ENCODE measurements at regions not wholly inside any gene's neighbourhood (a gene's known extent, or its start where the extent isn't known, plus 50 kb on each side); places are given as distances from the start of the nearest gene placed in this dataset.
"Not testable (repeated sequence)": the region's sequence is repeated elsewhere in the genome, so short reads cannot be mapped to it uniquely, and the experiment has no call there.

- in situ Hi-C loops (cut with HindIII; ENCODE audit: low sequenced_read_pairs), result no loop called here
Measured at GRCh38 chr7:81244224-81244623, 325.4 kb upstream of the SEMA3C start.

- in situ Hi-C loops (cut with HindIII; ENCODE audit: low sequenced_read_pairs), result no loop called here
Measured at GRCh38 chr7:81236560-81236959, 317.7 kb upstream of the SEMA3C start.

GRCh38 chr7:81235997-81236396 is 317.1 kb upstream of the SEMA3C start:
- in situ Hi-C loops (cut with HindIII; ENCODE audit: low sequenced_read_pairs), result no loop called here

GRCh38 chr7:81234896-81235295 is 316.0 kb upstream of the SEMA3C start:
- in situ Hi-C loops (cut with HindIII; ENCODE audit: low sequenced_read_pairs), result no loop called here

- in situ Hi-C loops (cut with HindIII; ENCODE audit: low sequenced_read_pairs), result no loop called here
Measured at GRCh38 chr7:81233208-81233940, 314.5 kb upstream of the SEMA3C start.

- in situ Hi-C loops (cut with HindIII; ENCODE audit: low sequenced_read_pairs), result no loop called here
Measured at GRCh38 chr7:81232084-81232799, 313.4 kb upstream of the SEMA3C start.

GRCh38 chr7:81231301-81231838 is 312.5 kb upstream of the SEMA3C start:
- in situ Hi-C loops (cut with HindIII; ENCODE audit: low sequenced_read_pairs), result no loop called here

GRCh38 chr7:81226234-81226633 is 307.4 kb upstream of the SEMA3C start:
- in situ Hi-C loops (cut with HindIII; ENCODE audit: low sequenced_read_pairs), result no loop called here

- in situ Hi-C loops (cut with HindIII; ENCODE audit: low sequenced_read_pairs), result not testable (repeated sequence)
Measured at GRCh38 chr7:81222692-81223091, 303.8 kb upstream of the SEMA3C start.

GRCh38 chr7:81221527-81222217 is 302.8 kb upstream of the SEMA3C start:
- in situ Hi-C loops (cut with HindIII; ENCODE audit: low sequenced_read_pairs), result no loop called here

- in situ Hi-C loops (cut with HindIII; ENCODE audit: low sequenced_read_pairs), result no loop called here
Measured at GRCh38 chr7:81218480-81219106, 299.7 kb upstream of the SEMA3C start.

- in situ Hi-C loops (cut with HindIII; ENCODE audit: low sequenced_read_pairs), result no loop called here
Measured at GRCh38 chr7:81213394-81213793, 294.5 kb upstream of the SEMA3C start.

GRCh38 chr7:81211934-81212320 is 293.1 kb upstream of the SEMA3C start:
- in situ Hi-C loops (cut with HindIII; ENCODE audit: low sequenced_read_pairs), result no loop called here

GRCh38 chr7:81211204-81211933 is 292.5 kb upstream of the SEMA3C start:
- in situ Hi-C loops (cut with HindIII; ENCODE audit: low sequenced_read_pairs), result no loop called here

- in situ Hi-C loops (cut with HindIII; ENCODE audit: low sequenced_read_pairs), result no loop called here
Measured at GRCh38 chr7:81210137-81211064, 291.6 kb upstream of the SEMA3C start.

GRCh38 chr7:81209059-81209458 is 290.2 kb upstream of the SEMA3C start:
- in situ Hi-C loops (cut with HindIII; ENCODE audit: low sequenced_read_pairs), result no loop called here

GRCh38 chr7:81207801-81208200 is 288.9 kb upstream of the SEMA3C start:
- in situ Hi-C loops (cut with HindIII; ENCODE audit: low sequenced_read_pairs), result no loop called here

GRCh38 chr7:81206667-81207360 is 288.0 kb upstream of the SEMA3C start:
- in situ Hi-C loops (cut with HindIII; ENCODE audit: low sequenced_read_pairs), result no loop called here

- in situ Hi-C loops (cut with HindIII; ENCODE audit: low sequenced_read_pairs), result no loop called here
Measured at GRCh38 chr7:81206217-81206616, 287.4 kb upstream of the SEMA3C start.
